SK-N-SH (cell line): ENCODE measurements at regions not wholly inside any gene's neighbourhood (a gene's known extent, or its start where the extent isn't known, plus 50 kb on each side); places are given as distances from the start of the nearest gene placed in this dataset.
A peak's percentile ranks its signal among the peaks of the same experiment; 100 is the strongest.
"Not testable (repeated sequence)": the region's sequence is repeated elsewhere in the genome, so short reads cannot be mapped to it uniquely, and the experiment has no call there.

Experiments used
- CTCF ChIA-PET: fragments of 300-600, 350-600 bp; formaldehyde crosslinking; extraction: SDS; loops from one replicate; lab custom pipeline; 2021; lab: Yijun Ruan, JAX
- POLR2A ChIA-PET: fragments of 350-600 bp; sonication (Branson Sonifier 250); formaldehyde crosslinking; extraction: SDS; loops from one replicate; lab custom pipeline; 2020; ENCODE audit warnings: antibody characterized with exemption, inconsistent platforms; lab: Yijun Ruan, JAX
- DNase-seq: peaks from one replicate; pipeline ENCODE4 v3.0.0; 2012
- H2AFZ ChIP-seq: fragments of 200-600 bp; sonication (generic); 2 replicates; pipeline ENCODE4 v1.8.1; 2016; ENCODE audit warnings: antibody characterized with exemption, mild to moderate bottlenecking, low read depth
- H3F3A ChIP-seq: fragments of 200-600 bp; sonication (generic); replicated peaks from 2 replicates; pipeline ENCODE3; 2016; ENCODE audit warnings: antibody characterized with exemption, mild to moderate bottlenecking; ENCODE audit not compliant: insufficient read depth
- H3K27ac ChIP-seq, 2 experiments: fragments of 200-500 bp in 1 of 2; fragments of 200-600 bp in 1 of 2; sonication (Bioruptor generic) in 1 of 2; sonication (generic), shearing (Covaris generic) in 1 of 2; 2 replicates each; pipeline versions ENCODE4 v1.5.1 to v1.6.1; 2014 to 2016; ENCODE audit warnings: low read depth in 2 of 2, inconsistent platforms in 1 of 2, low read length in 1 of 2, mild to moderate bottlenecking in 1 of 2, mixed read lengths in 1 of 2
- H3K27me3 ChIP-seq: fragments of 200-600 bp; sonication (generic), shearing (Covaris generic); 2 replicates; pipeline ENCODE4 v1.6.1; 2016; ENCODE audit warnings: mixed run types; ENCODE audit not compliant: insufficient read depth
- H3K36me3 ChIP-seq, 2 experiments: fragments of 200-500 bp in 1 of 2; fragments of 200-600 bp in 1 of 2; sonication (Bioruptor generic) in 1 of 2; sonication (generic) in 1 of 2; replicated peaks in 1 of 2; 2 replicates each; pipeline versions ENCODE3 to v1.5.1; 2014 to 2016; ENCODE audit warnings: low read length in 1 of 2, mild to moderate bottlenecking in 1 of 2; ENCODE audit not compliant: insufficient read depth in 2 of 2, control insufficient read depth in 1 of 2
- H3K4me1 ChIP-seq, 2 experiments: fragments of 200-500 bp in 1 of 2; fragments of 200-600 bp in 1 of 2; sonication (Bioruptor generic) in 1 of 2; sonication (generic), shearing (Covaris generic) in 1 of 2; 2 replicates each; pipeline versions ENCODE4 v1.5.1 to v1.6.1; 2014 to 2016; ENCODE audit warnings: low read depth in 1 of 2, low read length in 1 of 2, mixed run types in 1 of 2; ENCODE audit not compliant: insufficient read depth in 2 of 2, control insufficient read depth in 1 of 2
- H3K4me2 ChIP-seq: fragments of 200-600 bp; sonication (generic), shearing (Covaris generic); 2 replicates; pipeline ENCODE4 v1.6.1; 2017; ENCODE audit warnings: mixed run types
- H3K4me3 ChIP-seq, 2 experiments: fragments of 200-500 bp in 1 of 2; fragments of 200-600 bp in 1 of 2; sonication (Bioruptor generic) in 1 of 2; sonication (generic), shearing (Covaris generic) in 1 of 2; 2 replicates each; pipeline versions ENCODE4 v1.5.1 to v1.8.1; 2014 to 2016; ENCODE audit warnings: low read depth in 2 of 2, inconsistent platforms in 1 of 2, low read length in 1 of 2, mild to moderate bottlenecking in 1 of 2, mixed read lengths in 1 of 2, moderate library complexity in 1 of 2
- H3K79me2 ChIP-seq: fragments of 200-600 bp; sonication (generic); 2 replicates; pipeline ENCODE4 v1.8.1; 2017; ENCODE audit warnings: mild to moderate bottlenecking; ENCODE audit not compliant: insufficient read depth
- H3K9ac ChIP-seq: fragments of 200-600 bp; sonication (generic); 2 replicates; pipeline ENCODE4 v1.6.1; 2017; ENCODE audit warnings: mixed run types
- H3K9me2 ChIP-seq: fragments of 200-600 bp; sonication (generic); 2 replicates; pipeline ENCODE4 v1.6.1; 2017; ENCODE audit warnings: mixed run types
- H3K9me3 ChIP-seq: fragments of 200-600 bp; sonication (generic); 2 replicates; pipeline ENCODE4 v1.6.1; 2017; ENCODE audit warnings: mixed run types, mild to moderate bottlenecking, moderate library complexity
- H4K20me1 ChIP-seq: fragments of 200-600 bp; sonication (generic); 2 replicates; pipeline ENCODE4 v1.6.1; 2017; ENCODE audit warnings: mild to moderate bottlenecking, mixed run types; ENCODE audit not compliant: insufficient read depth
- CHD2 ChIP-seq: fragments of 150-350 bp; IDR thresholded peaks from 2 replicates; pipeline ENCODE4 v1.6.1; 2018; ENCODE audit warnings: low read length; ENCODE audit not compliant: partially characterized antibody
- CTCF ChIP-seq: fragments of 200-600 bp; sonication (generic); IDR thresholded peaks from 2 replicates; pipeline ENCODE4 v1.6.1; 2017; ENCODE audit warnings: antibody characterized with exemption, mild to moderate bottlenecking, moderate library complexity
- EP300 ChIP-seq, 2 experiments: IDR thresholded peaks; 2 replicates each; pipeline versions ENCODE4 v1.4.0 to v1.6.1; 2012; ENCODE audit warnings: borderline replicate concordance in 1 of 2, low read depth in 1 of 2, low read length in 1 of 2
- EZH2phosphoT487 ChIP-seq: fragments of 200-600 bp; sonication (generic); IDR thresholded peaks from 2 replicates; pipeline ENCODE4 v1.6.1; 2017; ENCODE audit warnings: low read depth, mixed run types, mild to moderate bottlenecking, antibody characterized with exemption, moderate library complexity, borderline replicate concordance
- FOXM1 ChIP-seq: IDR thresholded peaks from 2 replicates; pipeline ENCODE4 v1.4.0; 2012; ENCODE audit warnings: low read depth, mild to moderate bottlenecking
- GABPA ChIP-seq: IDR thresholded peaks from 2 replicates; pipeline ENCODE4 v1.4.0; 2012; ENCODE audit warnings: low read depth, mild to moderate bottlenecking
- MAX ChIP-seq: IDR thresholded peaks from 2 replicates; pipeline ENCODE4 v1.4.0; 2012; ENCODE audit warnings: low read depth
- MEF2A ChIP-seq: IDR thresholded peaks from 2 replicates; pipeline ENCODE4 v1.4.0; 2012; ENCODE audit warnings: low read depth, borderline replicate concordance
- NFIC ChIP-seq: IDR thresholded peaks from 2 replicates; pipeline ENCODE4 v1.4.0; 2012; ENCODE audit warnings: borderline replicate concordance
- RCOR1 ChIP-seq: fragments of 150-350 bp; IDR thresholded peaks from 2 replicates; pipeline ENCODE4 v1.6.1; 2017; ENCODE audit warnings: antibody characterized with exemption, low read length
- SIN3A ChIP-seq: IDR thresholded peaks from 2 replicates; pipeline ENCODE4 v1.6.1; 2012; ENCODE audit warnings: low read depth, mild to moderate bottlenecking, low read length, moderate library complexity, borderline replicate concordance
- SMC3 ChIP-seq: IDR thresholded peaks from 2 replicates; pipeline ENCODE4 v1.6.1; 2012; ENCODE audit warnings: low read depth, low read length, improper control_type of control experiment
- TEAD4 ChIP-seq: IDR thresholded peaks from 2 replicates; pipeline ENCODE4 v1.4.0; 2012; ENCODE audit warnings: mild to moderate bottlenecking, borderline replicate concordance; ENCODE audit not compliant: insufficient read depth
- USF1 ChIP-seq: IDR thresholded peaks from 2 replicates; pipeline ENCODE4 v1.4.0; 2012; ENCODE audit warnings: low read depth, borderline replicate concordance
- WGBS: methylation state at CpG from one replicate; pipeline ENCODE4 v1.1.6; 2017; ENCODE audit warnings: low lambda C conversion rate; 5-methylcytosine and 5-hydroxymethylcytosine counted together
- TF ChIP-seq, protein P1 (sequence below): IDR thresholded peaks from 2 replicates; pipeline ENCODE4 v1.4.0; 2012; ENCODE audit warnings: low read depth, borderline replicate concordance

- Histone ChIP-seq H3K27me3 (no peaks in the 10 kb centered on the region), H3K79me2 (no peaks in the 10 kb centered on the region), H3K4me1 (peaks cover 5 to 13% of the 10 kb centered on the region in 2 experiments; a peak in 2 of 4 replicates)
- no peak for DNase-seq
- TF ChIP-seq NFIC (0 out of 2 replicates have a peak, but pooled peaks have one; percentile 39), EP300 (IDR thresholded peaks at IDR 0.05; ENCODE audit: borderline replicate concordance in 1 of 2, low read depth in 1 of 2, low read length in 1 of 2) (no peak), TEAD4 (0 out of 2 replicates have a peak, but pooled peaks have one; percentile 11), SMC3 (no peak), MAX (no peak)
- TF ChIP-seq, all 33 proteins: peak for 2
- CTCF ChIA-PET = interaction anchor here (0.7 to 1.0 kb wide), 2 partner anchors 21 to 131 kb away, joined by 3 to 4 read pairs; no protein-coding TSS in a partner anchor
- WGBS = 43% methylated on average over 3 of the region's 3 CpGs
- H3K9ac ChIP-seq = no peak overlapping the region
- peaks cover 25% of the 10 kb centered on the region for H3F3A ChIP-seq
- peak overlapping the region in 1 of 2 experiments; percentile 32; a peak in 2 of 4 replicates for H3K27ac ChIP-seq
- H4K20me1 ChIP-seq = no peaks in the 10 kb centered on the region
- H3K9me2 ChIP-seq = no peaks in the 10 kb centered on the region
- no peaks in the 10 kb centered on the region for H3K9me3 ChIP-seq
- no peak overlapping the region for H2AFZ ChIP-seq
- H3K4me2 ChIP-seq = 0 out of 2 replicates have a peak overlapping the region, but pooled peaks have one; percentile 8
- POLR2A ChIA-PET = no interaction called here
- H3K36me3 ChIP-seq = no peaks in the 10 kb centered on the region
- H3K4me3 ChIP-seq = no peak overlapping the region
These were observed 233.6 kb downstream of the BAMBI start for GRCh38 chr10:28910956-28911355.

GRCh38 chr10:28911511-28911910 lies 234.2 kb downstream of the BAMBI start:
- 0 out of 2 replicates have a peak overlapping the region, but pooled peaks have one; percentile 8 for H3K4me2 ChIP-seq
- H3K9me2 ChIP-seq, H4K20me1 ChIP-seq, H3K36me3 ChIP-seq, H3K4me3 ChIP-seq, CTCF ChIA-PET, DNase-seq, H3K9ac ChIP-seq, H3K4me1 ChIP-seq, H3K9me3 ChIP-seq, H3K27me3 ChIP-seq, H2AFZ ChIP-seq, H3K79me2 ChIP-seq: not testable (repeated sequence)
- H3F3A ChIP-seq = peaks cover 20% of the 10 kb centered on the region
- POLR2A ChIA-PET = interaction anchor here (0.7 kb wide), 1 partner anchor 56 kb away, joined by 3 read pairs; no protein-coding TSS in a partner anchor
- WGBS = 88% methylated on average over 8 of the region's 8 CpGs
- H3K27ac ChIP-seq = peak overlapping the region in 1 of 2 experiments; percentile 32; a peak in 1 of 4 replicates

- ChIA-PET POLR2A (interaction anchor here (0.6 to 0.7 kb wide), 3 partner anchors 17 to 275 kb away, joined by 3 to 4 read pairs (median 3); no protein-coding TSS in a partner anchor), CTCF (no interaction called here)
- Histone ChIP-seq H3K9ac (no peak overlapping the region), H3K9me3 (no peaks in the 10 kb centered on the region), H3K27me3 (no peaks in the 10 kb centered on the region), H3K79me2 (no peaks in the 10 kb centered on the region), H3K4me3 (no peak overlapping the region), H3K36me3 (no peaks in the 10 kb centered on the region), H3K4me2 (no peak overlapping the region), H4K20me1 (no peaks in the 10 kb centered on the region), H3K27ac (no peak overlapping the region), H2AFZ (no peak overlapping the region), H3K4me1 (0 out of 4 replicates have a peak, but pooled peaks cover 0 to 4% of the 10 kb centered on the region in 2 experiments), H3K9me2 (no peaks in the 10 kb centered on the region), H3F3A (peaks cover 13% of the 10 kb centered on the region)
- 91% methylated on average over 9 of the region's 9 CpGs for WGBS
- DNase-seq = no peak
- TF ChIP-seq EZH2phosphoT487 (no peak), CTCF (no peak), FOXM1 (no peak), GABPA (no peak), RCOR1 (no peak), USF1 (no peak), CHD2 (no peak), SIN3A (no peak), EP300 (IDR thresholded peaks at IDR 0.05; ENCODE audit: borderline replicate concordance in 1 of 2, low read depth in 1 of 2, low read length in 1 of 2) (no peak), MEF2A (no peak)
- TF ChIP-seq, protein P1, sequence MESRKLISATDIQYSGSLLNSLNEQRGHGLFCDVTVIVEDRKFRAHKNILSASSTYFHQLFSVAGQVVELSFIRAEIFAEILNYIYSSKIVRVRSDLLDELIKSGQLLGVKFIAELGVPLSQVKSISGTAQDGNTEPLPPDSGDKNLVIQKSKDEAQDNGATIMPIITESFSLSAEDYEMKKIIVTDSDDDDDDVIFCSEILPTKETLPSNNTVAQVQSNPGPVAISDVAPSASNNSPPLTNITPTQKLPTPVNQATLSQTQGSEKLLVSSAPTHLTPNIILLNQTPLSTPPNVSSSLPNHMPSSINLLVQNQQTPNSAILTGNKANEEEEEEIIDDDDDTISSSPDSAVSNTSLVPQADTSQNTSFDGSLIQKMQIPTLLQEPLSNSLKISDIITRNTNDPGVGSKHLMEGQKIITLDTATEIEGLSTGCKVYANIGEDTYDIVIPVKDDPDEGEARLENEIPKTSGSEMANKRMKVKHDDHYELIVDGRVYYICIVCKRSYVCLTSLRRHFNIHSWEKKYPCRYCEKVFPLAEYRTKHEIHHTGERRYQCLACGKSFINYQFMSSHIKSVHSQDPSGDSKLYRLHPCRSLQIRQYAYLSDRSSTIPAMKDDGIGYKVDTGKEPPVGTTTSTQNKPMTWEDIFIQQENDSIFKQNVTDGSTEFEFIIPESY = no peak
These were observed 234.9 kb downstream of the BAMBI start for GRCh38 chr10:28912017-28912783.
